Astrocyte (in vitro differentiated cells and primary cell): ENCODE measurements at regions not wholly inside any gene's neighbourhood (a gene's known extent, or its start where the extent isn't known, plus 50 kb on each side); places are given as distances from the start of the nearest gene placed in this dataset.
A peak's percentile ranks its signal among the peaks of the same experiment; 100 is the strongest.

ENCODE experiments used
- DNase-seq: peaks from one replicate; pipeline ENCODE4 v3.0.0-alpha.2; 2010; ENCODE audit warnings: low read depth
- FAIRE-seq: peaks from 2 replicates; lab custom pipeline; 2011; peaks lifted over from hg19 to GRCh38; lab: Jason Lieb, UNC
- H2AFZ ChIP-seq: 2 replicates; pipeline ENCODE4 v1.6.0; 2012; ENCODE audit warnings: low read depth, low read length, inconsistent platforms
- H3K27ac ChIP-seq: 2 replicates; pipeline ENCODE4 v1.5.1; 2011; ENCODE audit warnings: low read depth, low read length, inconsistent platforms
- H3K27me3 ChIP-seq: 2 replicates; pipeline ENCODE4 v1.6.0; 2011; ENCODE audit warnings: low read length, inconsistent platforms; ENCODE audit not compliant: insufficient read depth
- H3K36me3 ChIP-seq: 2 replicates; pipeline ENCODE4 v1.5.1; 2011; ENCODE audit warnings: low read length, inconsistent platforms; ENCODE audit not compliant: insufficient read depth
- H3K4me1 ChIP-seq: 2 replicates; pipeline ENCODE4 v1.5.1; 2011; ENCODE audit warnings: low read length, inconsistent platforms; ENCODE audit not compliant: insufficient read depth
- H3K4me2 ChIP-seq: 2 replicates; pipeline ENCODE4 v1.6.0; 2012; ENCODE audit warnings: low read length, inconsistent platforms
- H3K4me3 ChIP-seq: 2 replicates; pipeline ENCODE4 v1.5.1; 2011; ENCODE audit warnings: low read depth, mild to moderate bottlenecking, low read length, inconsistent platforms; ENCODE audit not compliant: insufficient read depth
- H3K79me2 ChIP-seq: 2 replicates; pipeline ENCODE4 v1.6.0; 2012; ENCODE audit warnings: mild to moderate bottlenecking, low read length, inconsistent platforms; ENCODE audit not compliant: insufficient read depth
- H3K9ac ChIP-seq: 2 replicates; pipeline ENCODE4 v1.6.0; 2012; ENCODE audit warnings: mild to moderate bottlenecking, low read length, inconsistent platforms
- H3K9me3 ChIP-seq: 2 replicates; pipeline ENCODE4 v1.5.1; 2012; ENCODE audit warnings: low read depth, mild to moderate bottlenecking, low read length, inconsistent platforms; ENCODE audit not compliant: insufficient read depth
- H4K20me1 ChIP-seq: 2 replicates; pipeline ENCODE4 v1.6.0; 2012; ENCODE audit warnings: low read length, inconsistent platforms; ENCODE audit not compliant: insufficient read depth
- H3K27ac Mint-ChIP-seq: one replicate; pipeline ENCODE4 v1.8.0; 2021; ENCODE audit warnings: mild to moderate bottlenecking, mixed read lengths; ENCODE audit not compliant: unreplicated experiment
- H3K27me3 Mint-ChIP-seq: one replicate; pipeline ENCODE4 v1.8.0; 2021; ENCODE audit warnings: low read depth, mixed read lengths; ENCODE audit not compliant: unreplicated experiment
- H3K36me3 Mint-ChIP-seq: one replicate; pipeline ENCODE4 v1.8.0; 2021; ENCODE audit warnings: low read depth, mixed read lengths; ENCODE audit not compliant: unreplicated experiment
- H3K4me1 Mint-ChIP-seq: one replicate; pipeline ENCODE4 v1.8.0; 2021; ENCODE audit warnings: low read depth, mixed read lengths; ENCODE audit not compliant: unreplicated experiment
- H3K4me3 Mint-ChIP-seq: one replicate; pipeline ENCODE4 v1.8.0; 2021; ENCODE audit warnings: mild to moderate bottlenecking, moderate library complexity, mixed read lengths; ENCODE audit not compliant: unreplicated experiment
- H3K9me3 Mint-ChIP-seq: one replicate; pipeline ENCODE4 v1.8.0; 2021; ENCODE audit warnings: mild to moderate bottlenecking, mixed read lengths; ENCODE audit not compliant: unreplicated experiment
- EZH2 ChIP-seq: IDR thresholded peaks from 2 replicates; pipeline ENCODE4 v1.6.1; 2012; ENCODE audit warnings: mild to moderate bottlenecking, low read length, inconsistent platforms; ENCODE audit not compliant: insufficient read depth
- TF ChIP-seq, protein P1 (sequence below): IDR thresholded peaks from 2 replicates; pipeline ENCODE4 v1.5.1; 2011; ENCODE audit warnings: low read depth, mild to moderate bottlenecking, inconsistent platforms, low read length, moderate library complexity; ENCODE audit not compliant: insufficient read depth

DNA sequence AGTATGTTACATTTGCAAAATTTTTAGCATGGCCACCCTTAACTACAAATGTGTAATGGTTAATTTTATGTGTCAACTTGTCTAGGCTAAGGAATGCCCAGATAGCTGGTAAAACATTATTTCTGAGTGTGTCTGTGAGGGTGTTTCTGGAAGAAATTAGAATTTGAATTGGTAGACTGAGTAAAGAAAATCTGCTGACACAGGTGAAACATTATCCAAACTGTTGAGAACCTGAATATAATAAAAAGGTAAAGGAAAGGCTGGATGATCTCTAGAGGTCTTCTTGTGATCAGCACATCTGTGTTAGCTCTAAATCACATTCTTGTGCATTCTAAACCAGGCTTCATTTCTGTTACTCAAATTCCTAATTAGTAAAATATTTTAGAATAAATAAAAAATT, 100.8 kb downstream of the UCHL5 start:
- Histone ChIP-seq H3K9me3 (no peaks in the 10 kb centered on the region), H3K4me1 (peaks cover 3% of the 10 kb centered on the region), H3K36me3 (no peaks in the 10 kb centered on the region), H3K9ac (no peak overlapping the region), H3K4me2 (no peak overlapping the region), H2AFZ (no peak overlapping the region), H3K27me3 (no peaks in the 10 kb centered on the region), H3K79me2 (no peaks in the 10 kb centered on the region), H3K27ac (no peak overlapping the region), H4K20me1 (no peaks in the 10 kb centered on the region), H3K4me3 (no peak overlapping the region)
- Mint-ChIP-seq H3K4me1 (peaks cover 2% of the 10 kb centered on the region), H3K36me3 (peaks cover 8% of the 10 kb centered on the region), H3K27me3 (no peaks in the 10 kb centered on the region), H3K9me3 (no peaks in the 10 kb centered on the region), H3K27ac (no peak overlapping the region), H3K4me3 (no peak overlapping the region)
- TF ChIP-seq, protein P1, sequence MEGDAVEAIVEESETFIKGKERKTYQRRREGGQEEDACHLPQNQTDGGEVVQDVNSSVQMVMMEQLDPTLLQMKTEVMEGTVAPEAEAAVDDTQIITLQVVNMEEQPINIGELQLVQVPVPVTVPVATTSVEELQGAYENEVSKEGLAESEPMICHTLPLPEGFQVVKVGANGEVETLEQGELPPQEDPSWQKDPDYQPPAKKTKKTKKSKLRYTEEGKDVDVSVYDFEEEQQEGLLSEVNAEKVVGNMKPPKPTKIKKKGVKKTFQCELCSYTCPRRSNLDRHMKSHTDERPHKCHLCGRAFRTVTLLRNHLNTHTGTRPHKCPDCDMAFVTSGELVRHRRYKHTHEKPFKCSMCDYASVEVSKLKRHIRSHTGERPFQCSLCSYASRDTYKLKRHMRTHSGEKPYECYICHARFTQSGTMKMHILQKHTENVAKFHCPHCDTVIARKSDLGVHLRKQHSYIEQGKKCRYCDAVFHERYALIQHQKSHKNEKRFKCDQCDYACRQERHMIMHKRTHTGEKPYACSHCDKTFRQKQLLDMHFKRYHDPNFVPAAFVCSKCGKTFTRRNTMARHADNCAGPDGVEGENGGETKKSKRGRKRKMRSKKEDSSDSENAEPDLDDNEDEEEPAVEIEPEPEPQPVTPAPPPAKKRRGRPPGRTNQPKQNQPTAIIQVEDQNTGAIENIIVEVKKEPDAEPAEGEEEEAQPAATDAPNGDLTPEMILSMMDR = no peak
- no peak for DNase-seq
- no peak for FAIRE-seq

DNA sequence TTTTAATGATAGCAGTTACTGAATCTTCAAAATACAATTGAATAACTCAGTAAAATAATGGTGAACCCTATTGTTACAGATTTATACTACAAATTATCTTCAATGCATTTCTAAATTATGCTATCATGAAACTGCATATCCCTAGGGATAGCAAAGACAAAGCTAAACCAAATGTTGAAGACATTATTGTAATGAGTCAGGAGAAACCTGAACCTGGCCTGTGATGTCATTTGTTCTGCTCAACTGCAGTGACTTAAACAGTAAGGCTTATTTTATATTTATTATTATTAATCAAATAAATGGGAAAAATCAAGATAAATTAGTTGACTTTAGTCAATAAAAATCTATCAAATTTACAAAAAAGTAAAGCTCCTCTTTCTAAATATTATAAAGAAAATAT, 100.3 kb downstream of the UCHL5 start:
- Histone ChIP-seq H3K36me3 (no peaks in the 10 kb centered on the region), H3K79me2 (no peaks in the 10 kb centered on the region), H3K9me3 (no peaks in the 10 kb centered on the region), H2AFZ (no peak overlapping the region), H4K20me1 (no peaks in the 10 kb centered on the region), H3K4me2 (no peak overlapping the region), H3K4me1 (peaks cover 3% of the 10 kb centered on the region), H3K27ac (no peak overlapping the region), H3K4me3 (no peak overlapping the region), H3K27me3 (no peaks in the 10 kb centered on the region), H3K9ac (no peak overlapping the region)
- no peak overlapping the region for H3K27ac Mint-ChIP-seq
- no peak for TF ChIP-seq EZH2
- TF ChIP-seq, protein P1 = no peak
- DNase-seq (peak; percentile 49), FAIRE-seq (no peak)
- H3K4me1 Mint-ChIP-seq = peaks cover 2% of the 10 kb centered on the region
- no peaks in the 10 kb centered on the region for H3K9me3 Mint-ChIP-seq
- H3K36me3 Mint-ChIP-seq = peaks cover 8% of the 10 kb centered on the region
- H3K27me3 Mint-ChIP-seq = no peaks in the 10 kb centered on the region
- no peak overlapping the region for H3K4me3 Mint-ChIP-seq

DNA sequence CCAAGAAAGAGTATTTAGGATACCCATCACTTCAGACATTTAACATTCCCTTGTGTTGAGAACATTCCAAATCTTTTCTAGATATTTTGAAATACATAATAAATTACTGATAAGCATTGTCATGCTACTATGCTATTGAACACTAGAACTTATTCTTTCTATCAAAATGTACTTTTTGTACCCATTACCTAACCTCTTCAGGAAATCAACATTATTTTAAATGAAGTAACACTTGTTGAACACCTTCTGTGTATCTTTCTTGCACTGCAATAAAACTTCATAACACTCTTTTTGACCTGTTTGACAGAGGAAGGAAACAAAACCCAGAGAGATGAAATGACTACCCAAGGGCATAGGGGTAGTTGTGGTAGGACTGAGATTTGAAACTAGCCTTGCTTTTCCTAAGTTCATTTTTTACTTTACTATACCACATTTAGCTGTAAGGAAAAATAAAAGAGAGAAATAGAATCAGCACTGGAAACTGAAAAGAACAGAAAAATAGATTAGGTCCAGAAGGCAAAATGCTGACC, 99.4 kb downstream of the UCHL5 start:
- Histone ChIP-seq H3K4me2 (no peak overlapping the region), H3K9me3 (no peaks in the 10 kb centered on the region), H3K27me3 (no peaks in the 10 kb centered on the region), H3K36me3 (no peaks in the 10 kb centered on the region), H3K79me2 (no peaks in the 10 kb centered on the region), H4K20me1 (no peaks in the 10 kb centered on the region), H2AFZ (no peak overlapping the region), H3K9ac (no peak overlapping the region), H3K4me1 (peaks cover 3% of the 10 kb centered on the region), H3K27ac (no peak overlapping the region), H3K4me3 (no peak overlapping the region)
- Mint-ChIP-seq H3K4me3 (no peak overlapping the region), H3K27me3 (no peaks in the 10 kb centered on the region), H3K9me3 (no peaks in the 10 kb centered on the region), H3K27ac (no peak overlapping the region), H3K4me1 (peaks cover 2% of the 10 kb centered on the region), H3K36me3 (peaks cover 8% of the 10 kb centered on the region)
- TF ChIP-seq, protein P1 = no peak
- TF ChIP-seq EZH2 = no peak
- no peak for FAIRE-seq
- DNase-seq = no peak
